ENCODE measurements at regions not wholly inside any gene's neighbourhood (a gene's known extent, or its start where the extent isn't known, plus 50 kb on each side); places are given as distances from the start of the nearest gene placed in this dataset.

- TF ChIP-seq CTCF (IDR thresholded peaks at IDR 0.05) = no peak
- no peak for TF ChIP-seq POLR2AphosphoS5 (IDR thresholded peaks at IDR 0.05; ENCODE audit: insufficient read depth in 1 of 2, low read depth in 1 of 2)
- no peak for TF ChIP-seq POLR2A (IDR thresholded peaks at IDR 0.05)
Observed at GRCh38 chr4:36719425-36719824, 438.0 kb downstream of the DTHD1 start.
